PC-9 (cell line): ENCODE measurements at regions not wholly inside any gene's neighbourhood (a gene's known extent, or its start where the extent isn't known, plus 50 kb on each side); places are given as distances from the start of the nearest gene placed in this dataset.

Experiments
- BruUV-seq: library from RNA; stranded (reverse); fragments of 400-500 nt; replicated peaks from 2 replicates; lab custom pipeline; 2021; lab: Mats Ljungman, UMichigan
- CTCF ChIA-PET: fragments of 300-600 bp; sonication (Branson Sonifier 250); formaldehyde crosslinking; loops from one replicate; lab custom pipeline; 2022; ENCODE audit warnings: antibody characterized with exemption; lab: Charles Lee
- POLR2A ChIA-PET: fragments of 300-600 bp; sonication (Branson Sonifier 250); formaldehyde crosslinking; loops from one replicate; lab custom pipeline; 2022; ENCODE audit warnings: antibody characterized with exemption; ENCODE audit not compliant: unreplicated experiment; lab: Charles Lee
- DNase-seq, 2 experiments: peaks; one replicate each; pipeline versions ENCODE4 v3.0.0 to v3.0.0-alpha.2; 2015 to 2022; ENCODE audit warnings: mixed read lengths in 1 of 2
- H2AFZ ChIP-seq: fragments of 200-600 bp; sonication (generic); 2 replicates; pipeline ENCODE4 v1.8.1; 2017; ENCODE audit warnings: antibody characterized with exemption
- H3F3A ChIP-seq: fragments of 200-600 bp; sonication (generic); 2 replicates; pipeline ENCODE4 v1.8.1; 2017; ENCODE audit warnings: antibody characterized with exemption, mild to moderate bottlenecking, low read depth; ENCODE audit not compliant: insufficient read depth
- H3K27ac ChIP-seq: fragments of 200-600 bp; sonication (generic); 2 replicates; pipeline ENCODE4 v1.6.1; 2016; ENCODE audit warnings: mixed run types
- H3K27me3 ChIP-seq: fragments of 200-600 bp; sonication (generic); 2 replicates; pipeline ENCODE4 v1.6.1; 2016; ENCODE audit warnings: low read depth, mixed run types; ENCODE audit not compliant: insufficient read depth
- H3K36me3 ChIP-seq: fragments of 200-600 bp; sonication (generic); 2 replicates; pipeline ENCODE4 v1.6.1; 2016; ENCODE audit warnings: low read depth, mixed run types
- H3K4me1 ChIP-seq: fragments of 200-600 bp; sonication (generic); replicated peaks from 2 replicates; pipeline ENCODE4 v1.6.1; 2016; ENCODE audit warnings: mixed run types; ENCODE audit not compliant: insufficient read depth
- H3K4me2 ChIP-seq: fragments of 200-600 bp; sonication (generic); 2 replicates; pipeline ENCODE4 v1.6.1; 2017; ENCODE audit warnings: mixed run types
- H3K4me3 ChIP-seq: fragments of 200-600 bp; sonication (generic); 2 replicates; pipeline ENCODE4 v1.6.1; 2016; ENCODE audit warnings: mixed run types
- H3K79me2 ChIP-seq: fragments of 200-600 bp; sonication (generic); 2 replicates; pipeline ENCODE4 v1.6.1; 2017; ENCODE audit warnings: low read depth, mixed run types
- H3K9me2 ChIP-seq: fragments of 200-600 bp; sonication (generic); 2 replicates; pipeline ENCODE4 v1.8.1; 2017; ENCODE audit warnings: mild to moderate bottlenecking; ENCODE audit not compliant: insufficient read depth
- H3K9me3 ChIP-seq: fragments of 200-600 bp; sonication (generic); 2 replicates; pipeline ENCODE4 v1.8.1; 2016; ENCODE audit warnings: low read depth; ENCODE audit not compliant: insufficient read depth
- H4K20me1 ChIP-seq: fragments of 200-600 bp; sonication (generic); 2 replicates; pipeline ENCODE4 v1.8.1; 2017; ENCODE audit not compliant: insufficient read depth
- CTCF ChIP-seq: fragments of 200-600 bp; sonication (generic); conservative IDR thresholded peaks from 2 replicates; pipeline ENCODE4 v1.6.1; 2017; ENCODE audit warnings: mixed run types, antibody characterized with exemption, mild to moderate bottlenecking, moderate library complexity
- EZH2 ChIP-seq: fragments of 200-600 bp; sonication (generic); IDR thresholded peaks from 2 replicates; pipeline ENCODE4 v1.8.0; 2017; ENCODE audit warnings: antibody characterized with exemption, low read depth
- intact Hi-C: fragments of 100-400 bp; cut with micrococcal nuclease; formaldehyde crosslinking; loops from one replicate; pipeline ENCODE4 v1.10.0; 2022; ENCODE audit not compliant: unreplicated experiment

GRCh38 chr9:1919229-1919628, 95.9 kb upstream of the SMARCA2 start:
- Histone ChIP-seq H3K27ac (no peak overlapping the region), H3K4me2 (no peak overlapping the region), H3K9me3 (no peaks in the 10 kb centered on the region), H2AFZ (no peak overlapping the region), H3K4me1 (no peaks in the 10 kb centered on the region), H3F3A (no peaks in the 10 kb centered on the region), H3K4me3 (no peak overlapping the region), H3K36me3 (no peaks in the 10 kb centered on the region), H3K79me2 (no peaks in the 10 kb centered on the region), H4K20me1 (no peaks in the 10 kb centered on the region), H3K9me2 (no peaks in the 10 kb centered on the region), H3K27me3 (peaks cover 15% of the 10 kb centered on the region)
- no TSS peak for BruUV-seq
- CTCF ChIA-PET: no interaction called here
- no peak for DNase-seq
- intact Hi-C loops: no loop called here
- POLR2A ChIA-PET: no interaction called here
- no peak for TF ChIP-seq CTCF
- no peak for TF ChIP-seq EZH2

- TF ChIP-seq EZH2: no peak
- TF ChIP-seq CTCF: no peak
- H3K9me3 ChIP-seq: no peaks in the 10 kb centered on the region
- CTCF ChIA-PET: no interaction called here
These were observed 94.8 kb upstream of the SMARCA2 start for GRCh38 chr9:1920386-1920785.

GRCh38 chr9:1922026-1922425, 93.1 kb upstream of the SMARCA2 start:
- CTCF ChIA-PET: no interaction called here
- POLR2A ChIA-PET: no interaction called here

More at GRCh38 chr9:1920386-1920785, 94.8 kb upstream of the SMARCA2 start:
- Histone ChIP-seq H3K9me2 (no peaks in the 10 kb centered on the region), H3K4me3 (no peak overlapping the region), H3K79me2 (no peaks in the 10 kb centered on the region), H3K27ac (no peak overlapping the region), H2AFZ (no peak overlapping the region), H3K4me2 (no peak overlapping the region), H3K36me3 (no peaks in the 10 kb centered on the region), H3K27me3 (peaks cover 16% of the 10 kb centered on the region), H3F3A (no peaks in the 10 kb centered on the region), H3K4me1 (no peaks in the 10 kb centered on the region), H4K20me1 (no peaks in the 10 kb centered on the region)
- intact Hi-C loops: no loop called here
- no peak for DNase-seq
- POLR2A ChIA-PET: no interaction called here
- no TSS peak for BruUV-seq

More at GRCh38 chr9:1922026-1922425, 93.1 kb upstream of the SMARCA2 start:
- H3K9me2 ChIP-seq: no peaks in the 10 kb centered on the region
- H3K4me3 ChIP-seq: no peak overlapping the region
- H3K27ac ChIP-seq: no peak overlapping the region
- H2AFZ ChIP-seq: no peak overlapping the region
- H3K9me3 ChIP-seq: no peaks in the 10 kb centered on the region
- no peak overlapping the region for H3K4me2 ChIP-seq
- intact Hi-C loops: no loop called here
- no peaks in the 10 kb centered on the region for H4K20me1 ChIP-seq
- H3K27me3 ChIP-seq: peaks cover 26% of the 10 kb centered on the region
- no peaks in the 10 kb centered on the region for H3F3A ChIP-seq
- no peak for DNase-seq
- TF ChIP-seq EZH2: no peak
- TF ChIP-seq CTCF: no peak
- no peaks in the 10 kb centered on the region for H3K4me1 ChIP-seq
- H3K36me3 ChIP-seq: no peaks in the 10 kb centered on the region
- no peaks in the 10 kb centered on the region for H3K79me2 ChIP-seq
- no TSS peak for BruUV-seq
